Liver (tissue), 8 donors: ENCODE measurements at regions not wholly inside any gene's neighbourhood (a gene's known extent, or its start where the extent isn't known, plus 50 kb on each side); places are given as distances from the start of the nearest gene placed in this dataset.

Experiments
- DNase-seq: peaks from one replicate; pipeline ENCODE4 v3.0.0-alpha.2; 2017; ENCODE audit warnings: low spot score
- H3K27ac ChIP-seq, 2 donors: one replicate each; pipeline ENCODE4 v1.7.0; 2013; ENCODE audit warnings: inconsistent platforms in 2 of 2, low read length in 2 of 2, control low read depth in 1 of 2, low read depth in 1 of 2, mild to moderate bottlenecking in 1 of 2
- H3K27me3 ChIP-seq, 4 donors: one replicate each; pipeline versions ENCODE4 v1.6.1 to v1.7.0; 2013; ENCODE audit warnings: low read length in 3 of 4, inconsistent platforms in 1 of 4, mild to moderate bottlenecking in 1 of 4, moderate library complexity in 1 of 4; ENCODE audit not compliant: control insufficient read depth in 4 of 4, insufficient read depth in 4 of 4
- H3K36me3 ChIP-seq, 4 donors: one replicate each; pipeline versions ENCODE4 v1.6.1 to v1.7.0; 2013; ENCODE audit warnings: low read length in 3 of 4, mild to moderate bottlenecking in 3 of 4, low read depth in 1 of 4, moderate library complexity in 1 of 4; ENCODE audit not compliant: control insufficient read depth in 4 of 4, insufficient read depth in 3 of 4
- H3K4me1 ChIP-seq, 4 donors: one replicate each; pipeline versions ENCODE4 v1.6.1 to v1.7.0; 2013; ENCODE audit warnings: low read length in 3 of 4, mild to moderate bottlenecking in 3 of 4, moderate library complexity in 1 of 4; ENCODE audit not compliant: control insufficient read depth in 4 of 4, insufficient read depth in 4 of 4
- H3K4me3 ChIP-seq, 3 donors: one replicate each; pipeline versions ENCODE4 v1.6.1 to v1.7.0; 2013; ENCODE audit warnings: low read length in 3 of 3, control low read depth in 1 of 3, low read depth in 1 of 3, mild to moderate bottlenecking in 1 of 3
- H3K9ac ChIP-seq, 2 donors: one replicate each; pipeline ENCODE4 v1.7.0; 2013; ENCODE audit warnings: low read length in 2 of 2, mild to moderate bottlenecking in 2 of 2, moderate library complexity in 2 of 2, control low read depth in 1 of 2, low read depth in 1 of 2
- H3K9me3 ChIP-seq, 4 donors: one replicate each; pipeline versions ENCODE4 v1.6.1 to v1.7.0; 2013; ENCODE audit warnings: low read length in 3 of 4; ENCODE audit not compliant: control insufficient read depth in 4 of 4
- ATF3 ChIP-seq: IDR thresholded peaks from 2 replicates; pipeline ENCODE4 v1.6.1; 2016; ENCODE audit warnings: antibody characterized with exemption
- CTCF ChIP-seq: fragments of 150-350 bp; IDR thresholded peaks from 2 replicates; pipeline ENCODE4 v1.5.1; 2017; ENCODE audit warnings: improper control_type of control experiment, low read depth, low read length; ENCODE audit not compliant: missing input control
- EGR1 ChIP-seq, 2 donors: IDR thresholded peaks; 2 replicates each; pipeline ENCODE4 v1.6.1; 2016 to 2018; ENCODE audit warnings: antibody characterized with exemption in 2 of 2, low read depth in 2 of 2
- FOXA1 ChIP-seq: IDR thresholded peaks from 2 replicates; pipeline ENCODE4 v1.6.1; 2016; ENCODE audit warnings: antibody characterized with exemption
- FOXA2 ChIP-seq: IDR thresholded peaks from 2 replicates; pipeline ENCODE4 v1.6.1; 2016; ENCODE audit warnings: antibody characterized with exemption
- GABPA ChIP-seq, 2 donors: IDR thresholded peaks in 1 of 2; conservative IDR thresholded peaks in 1 of 2; 2 replicates each; pipeline ENCODE4 v1.6.1; 2016; ENCODE audit warnings: antibody characterized with exemption in 2 of 2, mild to moderate bottlenecking in 1 of 2, moderate library complexity in 1 of 2
- HNF4A ChIP-seq, 2 donors: conservative IDR thresholded peaks; 2 replicates each; pipeline ENCODE4 v1.6.1; 2016; ENCODE audit warnings: antibody characterized with exemption in 2 of 2, mild to moderate bottlenecking in 2 of 2
- HNF4G ChIP-seq: IDR thresholded peaks from 2 replicates; pipeline ENCODE4 v1.6.1; 2016; ENCODE audit warnings: antibody characterized with exemption
- JUND ChIP-seq, 2 donors: IDR thresholded peaks; 2 replicates each; pipeline ENCODE4 v1.6.1; 2016; ENCODE audit warnings: antibody characterized with exemption in 2 of 2
- NR2F2 ChIP-seq: IDR thresholded peaks from 2 replicates; pipeline ENCODE4 v1.6.1; 2016; ENCODE audit warnings: antibody characterized with exemption
- RAD21 ChIP-seq, 2 donors: IDR thresholded peaks; 2 replicates each; pipeline ENCODE4 v1.6.1; 2016; ENCODE audit warnings: antibody characterized with exemption in 2 of 2, mild to moderate bottlenecking in 2 of 2
- REST ChIP-seq: IDR thresholded peaks from 2 replicates; pipeline ENCODE4 v1.6.1; 2016; ENCODE audit warnings: antibody characterized with exemption, mild to moderate bottlenecking
- RXRA ChIP-seq, 2 donors: IDR thresholded peaks; 2 replicates each; pipeline ENCODE4 v1.6.1; 2017 to 2018; ENCODE audit warnings: antibody characterized with exemption in 2 of 2, mild to moderate bottlenecking in 1 of 2
- SP1 ChIP-seq: IDR thresholded peaks from 2 replicates; pipeline ENCODE4 v1.6.1; 2018; ENCODE audit warnings: antibody characterized with exemption, mild to moderate bottlenecking
- TAF1 ChIP-seq: conservative IDR thresholded peaks from 2 replicates; pipeline ENCODE4 v1.6.1; 2016; ENCODE audit warnings: antibody characterized with exemption, mild to moderate bottlenecking
- YY1 ChIP-seq: IDR thresholded peaks from 2 replicates; pipeline ENCODE4 v1.6.1; 2016; ENCODE audit warnings: antibody characterized with exemption, mild to moderate bottlenecking
- ZBTB33 ChIP-seq: IDR thresholded peaks from 2 replicates; pipeline ENCODE4 v1.6.1; 2016; ENCODE audit warnings: antibody characterized with exemption
- WGBS: extraction: QIAGEN DNeasy Blood & Tissue Kit; methylation state at CpG from one replicate; pipeline ENCODE4 v1.1.7; 2013; 5-methylcytosine and 5-hydroxymethylcytosine counted together
- TF ChIP-seq, protein P1 (sequence below): IDR thresholded peaks from 2 replicates; pipeline ENCODE4 v1.6.1; 2016; ENCODE audit warnings: antibody characterized with exemption
- donor health status: healthy.
- donor health status: healthy.
- donor health status: healthy.
- donor health status: healthy.
- donor health status: healthy.

DNA sequence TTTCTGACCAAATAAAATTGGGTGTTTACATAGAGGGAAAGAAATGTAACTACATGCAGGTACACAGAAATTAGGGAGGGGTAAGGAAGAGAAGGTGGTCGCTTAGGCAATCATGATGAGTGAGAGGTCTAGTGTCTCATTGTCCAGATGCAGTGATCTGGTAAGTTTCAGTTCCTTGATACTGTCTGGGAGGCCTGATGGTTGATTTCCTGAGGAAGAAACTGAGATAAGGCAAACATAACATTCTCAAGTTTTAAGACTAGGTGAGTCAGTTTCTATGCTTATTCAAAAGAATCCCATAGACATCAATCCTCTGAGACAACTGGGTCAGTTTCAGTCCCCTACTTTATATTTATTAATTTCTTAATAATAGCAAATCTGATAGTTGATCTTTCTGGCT is 843.3 kb upstream of the CDH10 start:
- H3K4me3 ChIP-seq: no peak overlapping the region
- H3K36me3 ChIP-seq: no peaks in the 10 kb centered on the region
- H3K27me3 ChIP-seq: no peaks in the 10 kb centered on the region
- H3K9ac ChIP-seq: no peak overlapping the region
- no peak for TF ChIP-seq JUND (IDR thresholded peaks at IDR 0.05)
- no peak for TF ChIP-seq GABPA (IDR thresholded peaks at IDR 0.05 in 1 of 2, conservative IDR thresholded peaks at IDR 0.05 in 1 of 2)
- TF ChIP-seq SP1: no peak
- no peak for TF ChIP-seq RAD21 (IDR thresholded peaks at IDR 0.05)
- DNase-seq: no peak
- H3K27ac ChIP-seq: no peak overlapping the region
- H3K4me1 ChIP-seq: no peaks in the 10 kb centered on the region
- peaks cover 0 to 5% (median 0%) of the 10 kb centered on the region in 4 donors for H3K9me3 ChIP-seq
- WGBS: 84% methylated on average over 1 of the region's 1 CpG

- WGBS: 87% methylated on average over 4 of the region's 4 CpGs
- no peak for DNase-seq
- Histone ChIP-seq H3K4me3 (no peak overlapping the region), H3K36me3 (no peaks in the 10 kb centered on the region), H3K4me1 (no peaks in the 10 kb centered on the region), H3K9me3 (peaks cover 0 to 5% (median 0%) of the 10 kb centered on the region in 4 donors), H3K27me3 (no peaks in the 10 kb centered on the region), H3K9ac (no peak overlapping the region), H3K27ac (no peak overlapping the region)
- TF ChIP-seq ATF3: no peak
- no peak for TF ChIP-seq JUND (IDR thresholded peaks at IDR 0.05)
- TF ChIP-seq YY1: no peak
- TF ChIP-seq, protein P1, sequence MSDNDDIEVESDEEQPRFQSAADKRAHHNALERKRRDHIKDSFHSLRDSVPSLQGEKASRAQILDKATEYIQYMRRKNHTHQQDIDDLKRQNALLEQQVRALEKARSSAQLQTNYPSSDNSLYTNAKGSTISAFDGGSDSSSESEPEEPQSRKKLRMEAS: no peak
- no peak for TF ChIP-seq CTCF
- TF ChIP-seq RAD21 (IDR thresholded peaks at IDR 0.05): no peak
- TF ChIP-seq FOXA1: no peak
- TF ChIP-seq HNF4A (conservative IDR thresholded peaks at IDR 0.05): no peak
- TF ChIP-seq ZBTB33: no peak
- TF ChIP-seq FOXA2: no peak
- TF ChIP-seq EGR1 (IDR thresholded peaks at IDR 0.05; ENCODE audit: low read depth in 2 of 2): no peak
- TF ChIP-seq TAF1: no peak
- TF ChIP-seq GABPA (IDR thresholded peaks at IDR 0.05 in 1 of 2, conservative IDR thresholded peaks at IDR 0.05 in 1 of 2): no peak
- TF ChIP-seq REST: no peak
- no peak for TF ChIP-seq NR2F2
- no peak for TF ChIP-seq RXRA (IDR thresholded peaks at IDR 0.05)
- TF ChIP-seq HNF4G: no peak
- no peak for TF ChIP-seq SP1
These were observed 839.6 kb upstream of the CDH10 start for GRCh38 chr5:25484391-25484790.
